ENCODE measurements at regions not wholly inside any gene's neighbourhood (a gene's known extent, or its start where the extent isn't known, plus 50 kb on each side); places are given as distances from the start of the nearest gene placed in this dataset.
"Not testable (repeated sequence)": the region's sequence is repeated elsewhere in the genome, so short reads cannot be mapped to it uniquely, and the experiment has no call there.

DNA sequence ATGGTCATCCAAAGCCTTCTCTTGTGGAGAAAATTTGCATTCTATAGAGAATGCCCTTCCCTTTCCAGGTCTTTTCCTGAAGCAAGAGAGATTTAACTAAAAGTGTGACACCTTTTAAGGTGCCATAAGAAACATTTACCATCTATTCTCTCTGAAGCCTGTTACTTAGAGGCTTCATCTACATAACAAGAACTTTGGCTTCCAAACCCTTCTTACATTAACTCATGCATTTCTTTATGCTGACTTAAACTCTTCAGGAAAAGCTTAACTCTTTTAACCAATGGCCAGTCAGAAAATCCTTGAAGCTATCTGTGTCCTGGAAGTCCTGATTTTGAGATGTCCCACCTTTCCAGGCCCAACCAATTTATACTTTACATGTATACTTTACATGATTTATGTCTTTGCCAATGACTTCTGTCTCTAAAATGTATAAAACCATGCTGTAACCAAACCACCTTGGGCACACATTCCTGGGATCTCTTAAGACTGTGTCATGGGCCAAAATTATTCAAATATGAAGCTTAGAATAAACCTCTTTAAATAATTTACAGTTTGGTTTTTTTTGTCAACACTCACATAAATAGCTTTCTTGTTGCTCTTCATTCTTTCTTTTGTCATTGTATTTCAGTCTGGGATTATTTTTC, 472.6 kb upstream of the NECTIN3 start:
- H3K4me1 Mint-ChIP-seq (ENCODE audit: low read depth) = no peaks in the 10 kb centered on the region
- H3K27ac Mint-ChIP-seq = no peak overlapping the region
- H3K27me3 Mint-ChIP-seq = peaks cover 10% of the 10 kb centered on the region
- H3K36me3 Mint-ChIP-seq (ENCODE audit: low read depth) = no peaks in the 10 kb centered on the region
- no peak overlapping the region for H3K4me3 Mint-ChIP-seq
- H3K9me3 Mint-ChIP-seq = peaks cover 8% of the 10 kb centered on the region

DNA sequence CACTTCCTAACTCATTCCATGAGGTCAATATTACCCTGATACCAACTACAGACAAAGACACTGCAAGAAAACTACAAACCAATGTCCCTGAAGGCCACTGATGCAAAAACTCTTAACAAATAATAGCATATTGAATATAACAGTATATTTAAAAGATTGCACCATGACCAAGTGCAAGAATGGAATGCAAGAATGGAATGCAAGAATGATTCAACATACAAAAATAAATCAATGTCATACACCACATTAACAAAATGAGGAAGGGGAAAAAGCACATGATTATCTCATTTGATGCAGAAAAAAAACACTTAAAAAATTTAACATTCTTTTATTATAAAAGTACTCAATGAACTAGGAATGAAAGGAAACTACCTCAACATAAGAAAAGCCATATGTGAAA, 463.1 kb upstream of the NECTIN3 start:
- Mint-ChIP-seq H3K9me3 (no peaks in the 10 kb centered on the region), H3K4me1 (ENCODE audit: low read depth) (no peaks in the 10 kb centered on the region), H3K4me3 (no peak overlapping the region), H3K27ac (no peak overlapping the region), H3K36me3 (ENCODE audit: low read depth) (no peaks in the 10 kb centered on the region), H3K27me3 (peaks cover 14% of the 10 kb centered on the region)

DNA sequence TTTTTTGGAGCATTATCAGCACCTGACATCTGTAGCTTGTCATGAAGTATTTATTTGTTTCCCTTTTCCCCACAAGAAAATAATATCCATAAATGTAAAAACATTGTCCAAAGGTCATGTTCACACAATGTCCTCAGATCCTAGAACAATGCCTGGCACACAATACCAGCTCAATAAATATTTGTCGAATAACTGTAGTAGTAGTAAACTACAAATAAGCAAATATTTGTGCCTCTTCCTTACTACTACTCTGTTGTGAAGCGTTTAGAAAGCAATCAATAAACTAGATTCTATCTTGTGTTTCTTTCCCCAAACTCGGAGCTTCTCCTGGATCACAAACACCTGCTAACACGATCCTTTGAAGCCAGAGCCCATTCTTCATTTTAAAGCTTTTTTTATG, 459.6 kb upstream of the NECTIN3 start:
- H3K36me3 Mint-ChIP-seq (ENCODE audit: low read depth) = no peaks in the 10 kb centered on the region
- no peak overlapping the region for H3K4me3 Mint-ChIP-seq
- no peaks in the 10 kb centered on the region for H3K9me3 Mint-ChIP-seq
- H3K4me1 Mint-ChIP-seq (ENCODE audit: low read depth) = no peaks in the 10 kb centered on the region
- H3K27ac Mint-ChIP-seq = no peak overlapping the region
- peaks cover 6% of the 10 kb centered on the region for H3K27me3 Mint-ChIP-seq

DNA sequence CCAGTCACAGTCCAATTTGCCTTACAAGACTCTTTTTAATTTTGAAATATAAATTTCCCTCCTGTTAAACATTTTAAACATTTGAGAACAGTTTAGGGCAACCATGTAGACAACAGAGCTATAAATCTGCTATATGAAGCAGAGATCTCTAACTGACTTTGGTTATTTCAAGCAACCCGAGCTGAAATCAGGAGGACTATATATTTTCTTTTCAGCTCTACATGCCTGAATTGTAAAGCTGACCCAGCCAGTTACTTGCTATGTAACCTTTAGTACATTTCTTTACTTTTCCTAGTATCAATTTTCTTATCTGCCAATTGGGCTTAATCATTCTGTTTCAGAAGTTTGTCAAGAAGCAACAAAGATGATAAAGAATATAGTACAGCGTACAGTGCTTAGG, 457.4 kb upstream of the NECTIN3 start:
- Mint-ChIP-seq H3K9me3 (no peaks in the 10 kb centered on the region), H3K27me3 (no peaks in the 10 kb centered on the region), H3K36me3 (ENCODE audit: low read depth) (no peaks in the 10 kb centered on the region), H3K4me1 (ENCODE audit: low read depth) (no peaks in the 10 kb centered on the region), H3K4me3 (no peak overlapping the region), H3K27ac (no peak overlapping the region)

DNA sequence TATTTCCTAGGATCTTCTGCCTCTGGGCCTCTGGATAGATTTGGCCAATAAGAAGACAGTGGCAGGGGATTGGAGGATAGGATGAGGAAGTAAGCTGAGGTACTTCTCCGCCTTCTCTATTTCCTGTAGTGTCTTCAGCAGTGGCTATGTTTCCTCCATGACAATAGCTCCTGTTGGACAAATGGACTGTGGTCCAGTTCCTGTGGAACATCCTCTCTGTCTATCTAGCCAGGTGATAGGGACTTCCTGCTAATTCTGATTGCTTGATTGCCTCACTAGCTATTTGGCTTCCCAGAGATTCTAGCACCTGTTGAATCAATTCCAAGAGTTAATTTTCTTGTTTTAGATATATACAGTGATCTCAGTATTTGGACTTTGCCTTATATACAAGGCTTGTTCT, 456.2 kb upstream of the NECTIN3 start:
- Mint-ChIP-seq H3K4me1 (ENCODE audit: low read depth) (no peaks in the 10 kb centered on the region), H3K27ac (no peak overlapping the region), H3K36me3 (ENCODE audit: low read depth) (no peaks in the 10 kb centered on the region), H3K27me3 (no peaks in the 10 kb centered on the region), H3K4me3 (no peak overlapping the region), H3K9me3 (no peaks in the 10 kb centered on the region)

DNA sequence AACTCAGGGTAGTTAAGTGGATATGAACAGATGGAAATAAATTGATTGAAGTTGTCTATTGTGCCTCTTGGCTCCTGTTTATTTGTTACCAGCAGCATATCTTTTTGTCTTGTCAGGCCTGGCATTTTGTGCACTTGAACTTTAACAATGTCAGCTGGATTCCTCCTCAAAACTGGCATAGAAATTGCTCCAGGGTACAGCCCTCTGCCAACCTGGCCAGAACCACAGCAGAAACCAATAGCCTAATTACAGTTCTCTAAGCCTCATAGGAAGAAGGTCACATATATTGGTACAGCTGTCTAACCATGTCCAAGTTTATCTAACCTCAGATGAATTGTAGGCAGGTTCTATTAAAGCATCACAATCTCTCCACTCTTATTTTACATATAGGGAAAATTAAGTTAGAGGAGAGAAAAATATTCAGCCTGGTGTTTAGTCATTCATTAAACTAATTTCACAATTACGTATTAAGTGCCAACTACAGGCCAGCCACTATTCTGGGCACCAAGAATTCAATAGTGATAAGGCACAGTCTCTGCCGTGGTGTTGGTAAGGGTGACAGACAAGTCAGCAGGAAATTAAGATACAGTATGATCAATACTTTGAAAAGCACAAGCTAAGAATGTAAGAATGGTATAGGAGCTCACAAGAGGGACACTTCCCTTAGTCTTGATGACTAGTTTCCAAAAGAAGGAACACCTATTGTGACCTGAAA, 452.9 kb upstream of the NECTIN3 start:
- H3K4me3 Mint-ChIP-seq = no peak overlapping the region
- no peaks in the 10 kb centered on the region for H3K36me3 Mint-ChIP-seq (ENCODE audit: low read depth)
- H3K9me3 Mint-ChIP-seq = no peaks in the 10 kb centered on the region
- H3K27me3 Mint-ChIP-seq = no peaks in the 10 kb centered on the region
- no peaks in the 10 kb centered on the region for H3K4me1 Mint-ChIP-seq (ENCODE audit: low read depth)
- no peak overlapping the region for H3K27ac Mint-ChIP-seq

DNA sequence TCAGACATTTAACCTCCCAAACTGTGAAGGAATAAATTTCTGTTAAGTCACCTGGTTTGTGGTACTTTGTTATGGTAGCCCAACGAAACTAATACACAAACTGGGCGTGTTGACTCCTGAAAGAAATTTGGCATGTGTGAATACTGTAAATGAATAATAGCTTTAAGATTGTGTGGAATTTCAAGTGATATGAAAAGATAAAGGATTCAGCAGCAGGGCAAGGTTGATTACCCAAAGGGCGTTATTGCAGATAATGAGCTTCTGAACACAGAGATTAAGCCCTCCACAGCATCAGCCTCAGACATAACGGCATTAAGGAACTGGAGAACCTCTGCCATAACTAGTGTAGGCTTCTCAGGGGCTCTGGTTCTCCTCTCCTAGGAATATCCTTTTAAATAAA, 451.5 kb upstream of the NECTIN3 start:
- Mint-ChIP-seq H3K27me3 (no peaks in the 10 kb centered on the region), H3K27ac (no peak overlapping the region), H3K4me1 (ENCODE audit: low read depth) (no peaks in the 10 kb centered on the region), H3K4me3 (no peak overlapping the region), H3K36me3 (ENCODE audit: low read depth) (no peaks in the 10 kb centered on the region), H3K9me3 (no peaks in the 10 kb centered on the region)

DNA sequence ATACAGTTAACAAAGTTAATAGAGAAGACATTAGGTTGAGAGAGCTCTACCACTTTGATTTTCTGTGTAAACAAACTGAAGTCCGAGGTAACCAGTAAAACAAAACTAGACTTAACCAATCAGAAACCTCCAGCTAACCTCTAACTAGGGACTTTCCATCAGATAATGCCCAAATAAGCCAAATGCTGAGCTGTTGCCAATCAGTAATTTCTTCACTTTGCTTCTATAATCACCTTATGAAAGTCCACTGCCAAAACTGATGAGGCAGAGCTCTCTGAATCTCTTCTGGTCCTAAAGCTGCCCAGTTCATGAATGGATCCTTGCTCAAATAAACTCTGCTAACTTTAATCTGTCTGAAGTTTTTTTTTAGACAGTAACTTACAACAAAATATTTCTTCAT, 448.0 kb upstream of the NECTIN3 start:
- Mint-ChIP-seq H3K36me3 (ENCODE audit: low read depth) (no peaks in the 10 kb centered on the region), H3K27ac (no peak overlapping the region), H3K9me3 (peaks cover 6% of the 10 kb centered on the region), H3K27me3 (no peaks in the 10 kb centered on the region), H3K4me1 (ENCODE audit: low read depth) (peaks cover 12% of the 10 kb centered on the region), H3K4me3 (no peak overlapping the region)

DNA sequence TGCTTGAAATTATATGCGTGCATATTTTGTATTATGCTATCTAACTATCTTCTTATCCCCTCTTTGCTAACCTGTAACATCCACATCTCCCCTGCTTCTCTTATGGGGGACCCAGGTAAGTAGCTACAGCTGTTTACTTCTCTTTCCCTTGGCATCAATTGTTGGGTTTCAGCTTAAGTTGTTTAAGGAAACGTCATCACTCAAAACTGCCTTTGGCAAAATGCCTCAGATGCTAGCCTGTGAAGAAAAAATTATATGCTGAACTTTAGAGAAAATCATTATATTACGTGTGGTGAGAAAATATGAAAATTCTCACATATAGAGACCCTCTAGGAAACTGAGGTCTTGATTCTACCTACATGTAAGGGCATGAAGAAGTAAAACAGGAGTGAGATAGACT, 447.0 kb upstream of the NECTIN3 start:
- Mint-ChIP-seq H3K36me3 (ENCODE audit: low read depth) (no peaks in the 10 kb centered on the region), H3K4me3 (no peak overlapping the region), H3K27me3 (no peaks in the 10 kb centered on the region), H3K9me3 (peaks cover 6% of the 10 kb centered on the region), H3K4me1 (ENCODE audit: low read depth) (peaks cover 16% of the 10 kb centered on the region), H3K27ac (no peak overlapping the region)

DNA sequence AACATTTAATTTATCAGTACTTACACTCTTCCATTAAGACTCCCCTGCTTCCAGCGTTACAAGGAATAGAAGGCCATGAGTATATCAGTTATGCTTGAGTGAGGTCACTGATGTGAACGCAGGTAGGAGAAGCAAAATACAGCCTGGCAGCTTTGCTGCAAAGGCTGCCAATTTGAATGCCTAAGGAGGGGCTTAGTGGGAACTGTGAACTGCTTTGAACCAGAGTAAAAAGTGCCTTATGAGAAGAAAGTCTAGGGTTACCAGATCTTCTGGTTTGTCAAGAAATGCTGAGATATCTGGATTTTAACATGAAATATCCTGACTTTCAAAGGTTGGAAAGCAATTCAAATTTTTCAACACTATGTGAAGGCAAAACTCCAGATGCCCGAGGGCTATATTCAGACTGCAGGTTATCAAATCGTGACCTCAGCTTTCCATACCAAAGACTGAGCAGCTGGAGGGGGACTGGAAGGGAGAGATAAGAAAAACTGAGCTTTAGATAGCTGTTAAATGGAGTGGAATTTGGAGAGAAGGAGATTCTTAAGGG, 446.3 kb upstream of the NECTIN3 start:
- H3K27me3 Mint-ChIP-seq = no peaks in the 10 kb centered on the region
- H3K36me3 Mint-ChIP-seq (ENCODE audit: low read depth) = no peaks in the 10 kb centered on the region
- no peak overlapping the region for H3K27ac Mint-ChIP-seq
- H3K4me3 Mint-ChIP-seq = no peak overlapping the region
- H3K9me3 Mint-ChIP-seq = peaks cover 6% of the 10 kb centered on the region
- peaks cover 16% of the 10 kb centered on the region for H3K4me1 Mint-ChIP-seq (ENCODE audit: low read depth)

DNA sequence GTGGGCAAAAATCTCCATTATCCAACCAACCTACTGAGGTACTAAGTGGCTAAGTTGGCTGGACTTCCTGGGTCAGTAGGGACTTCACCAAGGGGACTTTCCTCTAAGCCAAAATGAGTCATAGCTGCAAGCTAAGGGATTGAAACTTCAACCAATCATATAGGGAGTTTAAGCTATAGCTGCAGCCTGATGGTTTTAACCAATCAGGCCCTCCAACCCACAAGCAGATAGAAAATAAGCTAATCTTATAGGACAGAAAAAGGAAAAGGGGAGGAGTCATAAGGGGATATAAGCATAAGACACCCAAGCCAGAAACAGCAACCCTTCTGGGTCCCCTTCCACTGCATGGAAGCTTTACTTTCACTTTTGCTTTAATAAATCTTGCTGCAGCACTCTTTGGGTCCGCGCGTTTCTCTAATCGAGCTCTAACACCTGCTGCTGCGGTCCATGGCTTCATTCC, 444.9 kb upstream of the NECTIN3 start:
- not testable (repeated sequence) for H3K27me3 Mint-ChIP-seq; H3K9me3 Mint-ChIP-seq; H3K36me3 Mint-ChIP-seq (ENCODE audit: low read depth); H3K27ac Mint-ChIP-seq
- peaks cover 16% of the 10 kb centered on the region for H3K4me1 Mint-ChIP-seq (ENCODE audit: low read depth)
- H3K4me3 Mint-ChIP-seq = peak overlapping the region; percentile 43

DNA sequence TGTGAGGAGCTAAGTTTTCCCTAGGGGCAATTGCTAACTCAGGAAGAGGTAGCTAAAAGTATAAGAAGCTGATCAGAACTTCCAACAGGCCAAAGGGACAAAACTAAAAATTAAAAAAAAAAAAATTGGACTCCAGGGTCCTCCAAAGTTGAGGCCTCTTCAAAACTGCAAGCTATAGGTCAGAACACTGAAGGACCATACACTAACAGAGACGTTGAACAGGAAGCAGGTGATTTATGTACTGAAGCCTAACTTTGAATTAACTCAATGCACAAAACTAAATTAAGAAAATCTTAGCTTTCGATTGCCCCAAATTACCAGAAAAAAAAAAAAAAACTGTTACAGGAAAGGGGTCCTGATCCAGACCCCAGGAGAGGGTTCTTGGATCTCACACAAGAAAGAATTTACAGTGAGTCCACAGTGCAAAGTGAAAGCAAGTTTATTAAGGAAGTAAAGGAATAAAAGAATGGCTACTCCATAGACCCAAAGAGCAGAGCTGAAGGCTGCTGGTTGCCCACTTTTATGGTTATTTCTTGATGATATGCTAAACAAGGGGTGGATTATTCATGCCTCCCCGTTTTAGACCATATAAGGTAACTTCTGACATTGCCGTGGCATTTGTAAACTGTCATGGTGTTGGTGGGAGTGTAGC, 442.8 kb upstream of the NECTIN3 start:
- Mint-ChIP-seq H3K4me1 (ENCODE audit: low read depth) (peaks cover 16% of the 10 kb centered on the region), H3K27me3 (no peaks in the 10 kb centered on the region), H3K36me3 (ENCODE audit: low read depth) (no peaks in the 10 kb centered on the region), H3K27ac (no peak overlapping the region), H3K4me3 (no peak overlapping the region), H3K9me3 (peaks cover 6% of the 10 kb centered on the region)

DNA sequence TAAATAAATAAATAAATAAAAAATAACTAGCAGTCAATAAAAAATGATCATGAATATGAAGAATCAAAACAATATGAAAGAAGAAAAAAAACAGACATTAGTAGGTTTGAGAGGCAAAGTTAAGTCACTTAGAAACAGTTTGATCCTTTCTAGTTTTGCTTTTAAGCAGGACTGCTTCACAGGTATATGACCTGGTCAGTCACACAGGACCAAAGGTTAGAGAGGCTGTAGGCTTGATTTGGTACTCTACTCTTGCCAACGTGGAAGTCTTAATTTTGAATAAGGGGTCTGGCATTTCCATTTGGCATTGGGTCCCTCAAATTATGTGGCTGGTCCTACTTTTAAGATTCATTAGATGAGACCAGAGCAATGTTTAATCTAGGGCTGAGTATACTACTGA, 441.7 kb upstream of the NECTIN3 start:
- H3K27me3 Mint-ChIP-seq = no peaks in the 10 kb centered on the region
- no peak overlapping the region for H3K4me3 Mint-ChIP-seq
- peaks cover 6% of the 10 kb centered on the region for H3K9me3 Mint-ChIP-seq
- no peak overlapping the region for H3K27ac Mint-ChIP-seq
- no peaks in the 10 kb centered on the region for H3K36me3 Mint-ChIP-seq (ENCODE audit: low read depth)
- H3K4me1 Mint-ChIP-seq (ENCODE audit: low read depth) = peaks cover 16% of the 10 kb centered on the region

DNA sequence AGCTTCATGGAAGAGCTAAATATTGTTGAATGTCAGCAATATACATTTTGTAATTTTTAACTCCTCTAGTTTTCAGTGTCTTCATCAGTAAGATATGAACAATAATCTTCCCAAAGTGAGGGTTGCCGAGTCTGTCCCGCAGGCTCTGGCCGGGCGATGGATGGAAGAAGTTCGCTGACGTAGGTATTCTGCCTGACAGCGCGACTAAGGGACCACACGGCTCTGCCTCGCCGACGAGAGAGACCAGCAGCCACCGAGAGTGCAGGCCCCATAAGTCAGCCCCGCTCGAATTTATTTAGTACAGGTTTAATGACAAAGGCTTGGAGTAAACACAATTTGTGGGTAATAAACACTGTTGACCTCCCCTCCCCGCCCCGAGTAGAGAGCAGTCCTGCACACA, 427.4 kb upstream of the NECTIN3 start:
- Mint-ChIP-seq H3K27me3 (no peaks in the 10 kb centered on the region), H3K27ac (no peak overlapping the region), H3K36me3 (ENCODE audit: low read depth) (no peaks in the 10 kb centered on the region)

DNA sequence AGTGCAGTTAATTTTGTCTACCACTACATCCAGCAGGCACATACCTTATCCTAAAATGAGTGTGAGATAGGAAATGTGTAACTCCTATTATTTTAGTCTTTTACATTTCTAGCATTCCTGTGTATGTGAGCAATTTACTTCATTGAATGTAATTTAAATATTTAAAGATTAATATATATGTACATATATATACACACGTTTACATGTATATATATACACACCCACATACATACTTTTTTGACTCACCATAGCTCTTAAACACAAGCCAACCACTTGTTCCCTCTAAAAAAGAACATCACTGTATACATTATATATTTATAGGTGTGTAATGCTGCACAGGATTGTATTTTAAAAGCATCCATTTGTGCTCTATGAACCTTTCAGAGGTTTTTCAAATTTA, 425.6 kb upstream of the NECTIN3 start:
- Mint-ChIP-seq H3K9me3 (no peaks in the 10 kb centered on the region), H3K27me3 (no peaks in the 10 kb centered on the region), H3K4me1 (ENCODE audit: low read depth) (no peaks in the 10 kb centered on the region), H3K27ac (no peak overlapping the region), H3K4me3 (no peak overlapping the region), H3K36me3 (ENCODE audit: low read depth) (no peaks in the 10 kb centered on the region)

More for the DNA sequence above, 427.4 kb upstream of the NECTIN3 start:
- Mint-ChIP-seq H3K4me1 (ENCODE audit: low read depth) (no peaks in the 10 kb centered on the region), H3K4me3 (no peak overlapping the region), H3K9me3 (no peaks in the 10 kb centered on the region)
